SK-N-SH (cell line): ENCODE measurements at regions not wholly inside any gene's neighbourhood (a gene's known extent, or its start where the extent isn't known, plus 50 kb on each side); places are given as distances from the start of the nearest gene placed in this dataset.

Experiments
- CTCF ChIA-PET: fragments of 300-600, 350-600 bp; formaldehyde crosslinking; extraction: SDS; loops from one replicate; lab custom pipeline; 2021; lab: Yijun Ruan, JAX
- POLR2A ChIA-PET: fragments of 350-600 bp; sonication (Branson Sonifier 250); formaldehyde crosslinking; extraction: SDS; loops from one replicate; lab custom pipeline; 2020; ENCODE audit warnings: antibody characterized with exemption, inconsistent platforms; lab: Yijun Ruan, JAX
- DNase-seq: peaks from one replicate; pipeline ENCODE4 v3.0.0; 2012
- H2AFZ ChIP-seq: fragments of 200-600 bp; sonication (generic); 2 replicates; pipeline ENCODE4 v1.8.1; 2016; ENCODE audit warnings: antibody characterized with exemption, mild to moderate bottlenecking, low read depth
- H3F3A ChIP-seq: fragments of 200-600 bp; sonication (generic); replicated peaks from 2 replicates; pipeline ENCODE3; 2016; ENCODE audit warnings: antibody characterized with exemption, mild to moderate bottlenecking; ENCODE audit not compliant: insufficient read depth
- H3K27ac ChIP-seq, 2 experiments: fragments of 200-500 bp in 1 of 2; fragments of 200-600 bp in 1 of 2; sonication (Bioruptor generic) in 1 of 2; sonication (generic), shearing (Covaris generic) in 1 of 2; 2 replicates each; pipeline versions ENCODE4 v1.5.1 to v1.6.1; 2014 to 2016; ENCODE audit warnings: low read depth in 2 of 2, inconsistent platforms in 1 of 2, low read length in 1 of 2, mild to moderate bottlenecking in 1 of 2, mixed read lengths in 1 of 2
- H3K27me3 ChIP-seq: fragments of 200-600 bp; sonication (generic), shearing (Covaris generic); 2 replicates; pipeline ENCODE4 v1.6.1; 2016; ENCODE audit warnings: mixed run types; ENCODE audit not compliant: insufficient read depth
- H3K36me3 ChIP-seq, 2 experiments: fragments of 200-500 bp in 1 of 2; fragments of 200-600 bp in 1 of 2; sonication (Bioruptor generic) in 1 of 2; sonication (generic) in 1 of 2; replicated peaks in 1 of 2; 2 replicates each; pipeline versions ENCODE3 to v1.5.1; 2014 to 2016; ENCODE audit warnings: low read length in 1 of 2, mild to moderate bottlenecking in 1 of 2; ENCODE audit not compliant: insufficient read depth in 2 of 2, control insufficient read depth in 1 of 2
- H3K4me1 ChIP-seq, 2 experiments: fragments of 200-500 bp in 1 of 2; fragments of 200-600 bp in 1 of 2; sonication (Bioruptor generic) in 1 of 2; sonication (generic), shearing (Covaris generic) in 1 of 2; 2 replicates each; pipeline versions ENCODE4 v1.5.1 to v1.6.1; 2014 to 2016; ENCODE audit warnings: low read depth in 1 of 2, low read length in 1 of 2, mixed run types in 1 of 2; ENCODE audit not compliant: insufficient read depth in 2 of 2, control insufficient read depth in 1 of 2
- H3K4me2 ChIP-seq: fragments of 200-600 bp; sonication (generic), shearing (Covaris generic); 2 replicates; pipeline ENCODE4 v1.6.1; 2017; ENCODE audit warnings: mixed run types
- H3K4me3 ChIP-seq, 2 experiments: fragments of 200-500 bp in 1 of 2; fragments of 200-600 bp in 1 of 2; sonication (Bioruptor generic) in 1 of 2; sonication (generic), shearing (Covaris generic) in 1 of 2; 2 replicates each; pipeline versions ENCODE4 v1.5.1 to v1.8.1; 2014 to 2016; ENCODE audit warnings: low read depth in 2 of 2, inconsistent platforms in 1 of 2, low read length in 1 of 2, mild to moderate bottlenecking in 1 of 2, mixed read lengths in 1 of 2, moderate library complexity in 1 of 2
- H3K79me2 ChIP-seq: fragments of 200-600 bp; sonication (generic); 2 replicates; pipeline ENCODE4 v1.8.1; 2017; ENCODE audit warnings: mild to moderate bottlenecking; ENCODE audit not compliant: insufficient read depth
- H3K9ac ChIP-seq: fragments of 200-600 bp; sonication (generic); 2 replicates; pipeline ENCODE4 v1.6.1; 2017; ENCODE audit warnings: mixed run types
- H3K9me2 ChIP-seq: fragments of 200-600 bp; sonication (generic); 2 replicates; pipeline ENCODE4 v1.6.1; 2017; ENCODE audit warnings: mixed run types
- H3K9me3 ChIP-seq: fragments of 200-600 bp; sonication (generic); 2 replicates; pipeline ENCODE4 v1.6.1; 2017; ENCODE audit warnings: mixed run types, mild to moderate bottlenecking, moderate library complexity
- H4K20me1 ChIP-seq: fragments of 200-600 bp; sonication (generic); 2 replicates; pipeline ENCODE4 v1.6.1; 2017; ENCODE audit warnings: mild to moderate bottlenecking, mixed run types; ENCODE audit not compliant: insufficient read depth
- ELF1 ChIP-seq: IDR thresholded peaks from 2 replicates; pipeline ENCODE4 v1.4.0; 2012
- EP300 ChIP-seq, 2 experiments: IDR thresholded peaks; 2 replicates each; pipeline versions ENCODE4 v1.4.0 to v1.6.1; 2012; ENCODE audit warnings: borderline replicate concordance in 1 of 2, low read depth in 1 of 2, low read length in 1 of 2
- EZH2phosphoT487 ChIP-seq: fragments of 200-600 bp; sonication (generic); IDR thresholded peaks from 2 replicates; pipeline ENCODE4 v1.6.1; 2017; ENCODE audit warnings: low read depth, mixed run types, mild to moderate bottlenecking, antibody characterized with exemption, moderate library complexity, borderline replicate concordance
- FOXJ3 ChIP-seq: sonication (generic); formaldehyde crosslinking; IDR thresholded peaks from 2 replicates; pipeline ENCODE4 v1.5.1; 2020; ENCODE audit warnings: mild to moderate bottlenecking, missing genetic modification reagents
- FOXM1 ChIP-seq: IDR thresholded peaks from 2 replicates; pipeline ENCODE4 v1.4.0; 2012; ENCODE audit warnings: low read depth, mild to moderate bottlenecking
- GABPA ChIP-seq: IDR thresholded peaks from 2 replicates; pipeline ENCODE4 v1.4.0; 2012; ENCODE audit warnings: low read depth, mild to moderate bottlenecking
- GATA2 ChIP-seq: sonication (generic); formaldehyde crosslinking; IDR thresholded peaks from 2 replicates; pipeline ENCODE4 v1.5.0; 2020; ENCODE audit warnings: mild to moderate bottlenecking, missing genetic modification reagents
- MXI1 ChIP-seq: IDR thresholded peaks from 2 replicates; pipeline ENCODE4 v1.6.1; 2012; ENCODE audit warnings: mild to moderate bottlenecking, low read depth, low read length, improper control_type of control experiment
- NFIC ChIP-seq: IDR thresholded peaks from 2 replicates; pipeline ENCODE4 v1.4.0; 2012; ENCODE audit warnings: borderline replicate concordance
- RCOR1 ChIP-seq: fragments of 150-350 bp; IDR thresholded peaks from 2 replicates; pipeline ENCODE4 v1.6.1; 2017; ENCODE audit warnings: antibody characterized with exemption, low read length
- SIN3A ChIP-seq: IDR thresholded peaks from 2 replicates; pipeline ENCODE4 v1.6.1; 2012; ENCODE audit warnings: low read depth, mild to moderate bottlenecking, low read length, moderate library complexity, borderline replicate concordance
- SMC3 ChIP-seq: IDR thresholded peaks from 2 replicates; pipeline ENCODE4 v1.6.1; 2012; ENCODE audit warnings: low read depth, low read length, improper control_type of control experiment
- TCF12 ChIP-seq: IDR thresholded peaks from 2 replicates; pipeline ENCODE4 v1.4.0; 2012
- TEAD4 ChIP-seq: IDR thresholded peaks from 2 replicates; pipeline ENCODE4 v1.4.0; 2012; ENCODE audit warnings: mild to moderate bottlenecking, borderline replicate concordance; ENCODE audit not compliant: insufficient read depth
- YY1 ChIP-seq: IDR thresholded peaks from 2 replicates; pipeline ENCODE4 v1.4.0; 2012; ENCODE audit warnings: low read depth, mild to moderate bottlenecking
- WGBS: methylation state at CpG from one replicate; pipeline ENCODE4 v1.1.6; 2017; ENCODE audit warnings: low lambda C conversion rate; 5-methylcytosine and 5-hydroxymethylcytosine counted together
- TF ChIP-seq, protein P1 (sequence below): IDR thresholded peaks from 2 replicates; pipeline ENCODE4 v1.6.1; 2012; ENCODE audit warnings: mild to moderate bottlenecking, low read depth, low read length, moderate library complexity
- TF ChIP-seq, protein P2 (sequence below): fragments of 200-600 bp; sonication (generic); IDR thresholded peaks from 2 replicates; pipeline ENCODE4 v1.6.1; 2017; ENCODE audit warnings: antibody characterized with exemption, mild to moderate bottlenecking, moderate library complexity

DNA sequence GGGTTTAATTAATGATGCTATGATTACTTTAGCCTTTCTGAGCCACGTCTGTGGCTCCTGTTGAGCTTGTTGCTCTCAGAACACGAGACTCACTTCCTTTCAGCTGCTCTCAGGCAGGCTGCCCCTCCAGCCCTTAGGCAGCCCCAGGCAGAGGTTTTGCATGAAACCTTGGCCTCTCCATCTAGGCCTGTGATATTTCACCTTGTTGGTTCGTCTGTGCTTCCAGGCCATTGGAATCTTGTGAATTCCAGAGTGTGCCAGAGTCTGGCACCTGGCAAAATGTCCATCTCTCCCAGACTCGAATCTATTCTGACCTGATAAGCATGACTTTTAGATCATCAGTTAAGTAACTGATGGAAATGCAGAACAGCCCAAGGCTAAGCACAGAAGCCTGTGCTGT, 254.1 kb downstream of the LOXHD1 start (continued):
- TF ChIP-seq, protein P1, sequence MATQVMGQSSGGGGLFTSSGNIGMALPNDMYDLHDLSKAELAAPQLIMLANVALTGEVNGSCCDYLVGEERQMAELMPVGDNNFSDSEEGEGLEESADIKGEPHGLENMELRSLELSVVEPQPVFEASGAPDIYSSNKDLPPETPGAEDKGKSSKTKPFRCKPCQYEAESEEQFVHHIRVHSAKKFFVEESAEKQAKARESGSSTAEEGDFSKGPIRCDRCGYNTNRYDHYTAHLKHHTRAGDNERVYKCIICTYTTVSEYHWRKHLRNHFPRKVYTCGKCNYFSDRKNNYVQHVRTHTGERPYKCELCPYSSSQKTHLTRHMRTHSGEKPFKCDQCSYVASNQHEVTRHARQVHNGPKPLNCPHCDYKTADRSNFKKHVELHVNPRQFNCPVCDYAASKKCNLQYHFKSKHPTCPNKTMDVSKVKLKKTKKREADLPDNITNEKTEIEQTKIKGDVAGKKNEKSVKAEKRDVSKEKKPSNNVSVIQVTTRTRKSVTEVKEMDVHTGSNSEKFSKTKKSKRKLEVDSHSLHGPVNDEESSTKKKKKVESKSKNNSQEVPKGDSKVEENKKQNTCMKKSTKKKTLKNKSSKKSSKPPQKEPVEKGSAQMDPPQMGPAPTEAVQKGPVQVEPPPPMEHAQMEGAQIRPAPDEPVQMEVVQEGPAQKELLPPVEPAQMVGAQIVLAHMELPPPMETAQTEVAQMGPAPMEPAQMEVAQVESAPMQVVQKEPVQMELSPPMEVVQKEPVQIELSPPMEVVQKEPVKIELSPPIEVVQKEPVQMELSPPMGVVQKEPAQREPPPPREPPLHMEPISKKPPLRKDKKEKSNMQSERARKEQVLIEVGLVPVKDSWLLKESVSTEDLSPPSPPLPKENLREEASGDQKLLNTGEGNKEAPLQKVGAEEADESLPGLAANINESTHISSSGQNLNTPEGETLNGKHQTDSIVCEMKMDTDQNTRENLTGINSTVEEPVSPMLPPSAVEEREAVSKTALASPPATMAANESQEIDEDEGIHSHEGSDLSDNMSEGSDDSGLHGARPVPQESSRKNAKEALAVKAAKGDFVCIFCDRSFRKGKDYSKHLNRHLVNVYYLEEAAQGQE, result no peak

DNA sequence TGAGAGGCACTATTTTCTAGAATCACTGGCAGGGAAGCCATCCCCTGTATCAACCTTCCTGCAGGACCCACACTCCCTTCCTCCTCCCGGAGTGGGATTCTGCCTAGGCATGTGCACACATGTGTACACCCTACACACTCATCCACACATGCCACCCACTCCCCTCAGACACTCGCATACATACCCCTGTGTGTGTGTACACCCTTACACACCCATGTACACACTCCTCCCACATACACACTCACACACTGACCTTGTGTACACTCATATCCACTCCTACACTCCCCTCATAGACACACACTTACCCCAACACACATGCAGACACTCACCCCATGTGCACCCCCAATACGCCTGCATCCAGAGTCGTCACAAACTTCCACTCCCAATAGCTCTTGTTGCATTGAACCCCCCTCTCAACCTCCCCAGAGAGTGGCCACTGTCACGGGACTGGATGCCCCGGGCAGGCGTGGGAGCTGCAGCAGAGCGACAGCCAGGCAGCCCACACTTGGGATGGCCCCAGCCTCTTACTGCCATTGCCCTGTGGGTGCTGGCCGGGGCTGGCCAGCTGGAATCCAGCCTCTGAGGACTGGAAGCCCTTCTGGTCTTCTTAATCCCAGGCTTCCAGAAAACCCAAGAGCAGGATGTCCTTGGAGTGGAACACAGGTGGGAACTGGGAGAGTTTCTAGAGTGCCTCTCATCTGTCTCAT, 251.0 kb downstream of the LOXHD1 start:
- Histone ChIP-seq H3K36me3 (no peaks in the 10 kb centered on the region), H2AFZ (no peak overlapping the region), H3K79me2 (no peaks in the 10 kb centered on the region), H3F3A (no peaks in the 10 kb centered on the region), H3K4me1 (peaks cover 0 to 57% of the 10 kb centered on the region in 2 experiments; a peak in 1 of 4 replicates), H3K4me2 (no peak overlapping the region), H3K9me3 (no peaks in the 10 kb centered on the region), H3K9me2 (no peaks in the 10 kb centered on the region), H3K27ac (no peak overlapping the region; a peak in 1 of 4 replicates), H3K27me3 (no peaks in the 10 kb centered on the region), H3K4me3 (no peak overlapping the region), H3K9ac (no peak overlapping the region), H4K20me1 (no peaks in the 10 kb centered on the region)
- DNase-seq, result no peak
- POLR2A ChIA-PET, result interaction anchor here (0.5 kb wide), 1 partner anchor 1626 kb away, joined by 4 read pairs; no protein-coding TSS in a partner anchor
- WGBS, result 83% methylated on average over 9 of the region's 9 CpGs
- CTCF ChIA-PET, result interaction anchor here (0.7 to 0.8 kb wide), 2 partner anchors 12 to 210 kb away, joined by 3 read pairs; no protein-coding TSS in a partner anchor
- TF ChIP-seq YY1 (no peak), EZH2phosphoT487 (no peak), RCOR1 (no peak), GATA2 (no peak), TCF12 (no peak), EP300 (IDR thresholded peaks at IDR 0.05; ENCODE audit: borderline replicate concordance in 1 of 2, low read depth in 1 of 2, low read length in 1 of 2) (no peak), ELF1 (no peak), MXI1 (no peak), FOXJ3 (CRISPR knock-in tag) (no peak), NFIC (no peak), TEAD4 (no peak), SIN3A (no peak), FOXM1 (no peak), SMC3 (no peak), GABPA (no peak)
- TF ChIP-seq, protein P2, sequence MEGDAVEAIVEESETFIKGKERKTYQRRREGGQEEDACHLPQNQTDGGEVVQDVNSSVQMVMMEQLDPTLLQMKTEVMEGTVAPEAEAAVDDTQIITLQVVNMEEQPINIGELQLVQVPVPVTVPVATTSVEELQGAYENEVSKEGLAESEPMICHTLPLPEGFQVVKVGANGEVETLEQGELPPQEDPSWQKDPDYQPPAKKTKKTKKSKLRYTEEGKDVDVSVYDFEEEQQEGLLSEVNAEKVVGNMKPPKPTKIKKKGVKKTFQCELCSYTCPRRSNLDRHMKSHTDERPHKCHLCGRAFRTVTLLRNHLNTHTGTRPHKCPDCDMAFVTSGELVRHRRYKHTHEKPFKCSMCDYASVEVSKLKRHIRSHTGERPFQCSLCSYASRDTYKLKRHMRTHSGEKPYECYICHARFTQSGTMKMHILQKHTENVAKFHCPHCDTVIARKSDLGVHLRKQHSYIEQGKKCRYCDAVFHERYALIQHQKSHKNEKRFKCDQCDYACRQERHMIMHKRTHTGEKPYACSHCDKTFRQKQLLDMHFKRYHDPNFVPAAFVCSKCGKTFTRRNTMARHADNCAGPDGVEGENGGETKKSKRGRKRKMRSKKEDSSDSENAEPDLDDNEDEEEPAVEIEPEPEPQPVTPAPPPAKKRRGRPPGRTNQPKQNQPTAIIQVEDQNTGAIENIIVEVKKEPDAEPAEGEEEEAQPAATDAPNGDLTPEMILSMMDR, result no peak
- TF ChIP-seq, protein P1, result no peak
